H1 (cell line): ENCODE measurements at regions not wholly inside any gene's neighbourhood (a gene's known extent, or its start where the extent isn't known, plus 50 kb on each side); places are given as distances from the start of the nearest gene placed in this dataset.
A peak's percentile ranks its signal among the peaks of the same experiment; 100 is the strongest.

Experiments
- CTCF ChIA-PET: fragments of 300-600 bp; sonication (Branson Sonifier 250); formaldehyde crosslinking; loops from one replicate; lab custom pipeline; 2021; ENCODE audit not compliant: partially characterized antibody; lab: Charles Lee
- POLR2A ChIA-PET: fragments of 300-600 bp; sonication (Branson Sonifier 250); formaldehyde crosslinking; loops from one replicate; lab custom pipeline; 2021; ENCODE audit warnings: inconsistent platforms; ENCODE audit not compliant: partially characterized antibody; lab: Charles Lee
- DNase-seq, 2 experiments: peaks; one replicate each; pipeline versions ENCODE4 v3.0.0 to v3.0.0-alpha.2; 2010 to 2022; ENCODE audit warnings: low spot score in 2 of 2, low read depth in 1 of 2, mixed read lengths in 1 of 2
- FAIRE-seq: peaks from 2 replicates; lab custom pipeline; 2011; peaks lifted over from hg19 to GRCh38; lab: Jason Lieb, UNC
- H2AFZ ChIP-seq: 2 replicates; pipeline ENCODE4 v1.8.1; 2012; ENCODE audit warnings: low read length, inconsistent platforms
- H2AK5ac ChIP-seq: 2 replicates; pipeline ENCODE4 v1.6.1; 2013; ENCODE audit warnings: low read depth, low read length
- H2BK120ac ChIP-seq: replicated peaks from 2 replicates; pipeline ENCODE3; 2013; ENCODE audit warnings: low read depth, low read length, inconsistent platforms
- H2BK12ac ChIP-seq: 2 replicates; pipeline ENCODE4 v1.6.1; 2013; ENCODE audit warnings: low read depth, low read length
- H2BK15ac ChIP-seq: 2 replicates; pipeline ENCODE4 v1.6.1; 2013; ENCODE audit warnings: low read length
- H2BK20ac ChIP-seq: 2 replicates; pipeline ENCODE4 v1.6.1; 2013; ENCODE audit warnings: low read length
- H2BK5ac ChIP-seq: 2 replicates; pipeline ENCODE4 v1.6.1; 2013; ENCODE audit warnings: low read depth, low read length
- H3K14ac ChIP-seq: 2 replicates; pipeline ENCODE4 v1.6.1; 2013; ENCODE audit warnings: inconsistent platforms; ENCODE audit not compliant: insufficient read length
- H3K18ac ChIP-seq: 2 replicates; pipeline ENCODE4 v1.6.1; 2013; ENCODE audit warnings: low read length; ENCODE audit errors: extremely low read depth
- H3K23ac ChIP-seq: 2 replicates; pipeline ENCODE4 v1.6.1; 2013; ENCODE audit warnings: inconsistent platforms; ENCODE audit not compliant: insufficient read length
- H3K23me2 ChIP-seq: 2 replicates; pipeline ENCODE4 v1.6.1; 2013; ENCODE audit warnings: low read depth, low read length
- H3K27ac ChIP-seq: 2 replicates; pipeline ENCODE4 v1.6.1; 2011; ENCODE audit warnings: low read depth, low read length, inconsistent platforms
- H3K27me3 ChIP-seq, 4 experiments: replicated peaks in 1 of 4; 1 replicate in 1 of 4; 2 replicates in 3 of 4; pipeline versions ENCODE4 v1.6.1 to v1.8.1; 2011 to 2013; ENCODE audit warnings: low read length in 3 of 4, mild to moderate bottlenecking in 3 of 4, inconsistent platforms in 2 of 4, mixed read lengths in 2 of 4, moderate library complexity in 1 of 4; ENCODE audit not compliant: control insufficient read depth in 3 of 4, insufficient read depth in 3 of 4; ENCODE audit errors: extremely low read depth in 1 of 4
- H3K36me3 ChIP-seq, 4 experiments: 2 replicates each; pipeline versions ENCODE4 v1.6.1 to v1.8.1; 2011 to 2013; ENCODE audit warnings: mild to moderate bottlenecking in 4 of 4, low read length in 3 of 4, moderate library complexity in 2 of 4, control low read depth in 1 of 4, inconsistent platforms in 1 of 4; ENCODE audit not compliant: insufficient read depth in 4 of 4, control insufficient read depth in 2 of 4
- H3K4ac ChIP-seq: replicated peaks from 2 replicates; pipeline ENCODE3; 2013; ENCODE audit warnings: low read length, low read depth, mixed read lengths, inconsistent platforms; ENCODE audit not compliant: insufficient read length
- H3K4me1 ChIP-seq, 4 experiments: replicated peaks in 1 of 4; 1 replicate in 1 of 4; 2 replicates in 3 of 4; pipeline versions ENCODE4 v1.6.1 to v1.8.1; 2011 to 2013; ENCODE audit warnings: low read length in 3 of 4, inconsistent platforms in 2 of 4, mixed read lengths in 1 of 4; ENCODE audit not compliant: insufficient read depth in 4 of 4, control insufficient read depth in 3 of 4
- H3K4me2 ChIP-seq, 2 experiments: 2 replicates each; pipeline versions ENCODE4 v1.6.1 to v1.8.1; 2011 to 2013; ENCODE audit warnings: low read depth in 2 of 2, low read length in 2 of 2, control low read depth in 1 of 2, inconsistent platforms in 1 of 2, mild to moderate bottlenecking in 1 of 2; ENCODE audit not compliant: insufficient read depth in 1 of 2
- H3K4me3 ChIP-seq, 4 experiments: fragments of 200-600, 300-600 bp in 1 of 4; sonication (generic), shearing (Covaris generic), sonication (Bioruptor Twin) in 1 of 4; 2 replicates each; pipeline versions ENCODE4 v1.5.1 to v1.8.1; 2011 to 2016; ENCODE audit warnings: low read length in 4 of 4, low read depth in 3 of 4, control low read depth in 2 of 4, inconsistent platforms in 2 of 4, mild to moderate bottlenecking in 2 of 4, mixed read lengths in 1 of 4, moderate library complexity in 1 of 4; ENCODE audit not compliant: insufficient read depth in 2 of 4; ENCODE audit errors: extremely low read depth in 1 of 4
- H3K56ac ChIP-seq: replicated peaks from 2 replicates; pipeline ENCODE3; 2013; ENCODE audit warnings: low read depth, mild to moderate bottlenecking, mixed read lengths, low read length, inconsistent platforms; ENCODE audit not compliant: insufficient read length
- H3K79me1 ChIP-seq: 2 replicates; pipeline ENCODE4 v1.6.1; 2013; ENCODE audit warnings: low read depth, low read length, control low read depth
- H3K79me2 ChIP-seq, 2 experiments: 2 replicates each; pipeline versions ENCODE4 v1.6.1 to v1.8.1; 2012 to 2013; ENCODE audit warnings: low read length in 2 of 2, mild to moderate bottlenecking in 2 of 2, inconsistent platforms in 1 of 2; ENCODE audit not compliant: insufficient read depth in 2 of 2, control insufficient read depth in 1 of 2
- H3K9ac ChIP-seq, 4 experiments: replicated peaks in 1 of 4; 1 replicate in 1 of 4; 2 replicates in 3 of 4; pipeline versions ENCODE4 v1.6.1 to v1.8.1; 2011 to 2013; ENCODE audit warnings: low read depth in 3 of 4, low read length in 3 of 4, control low read depth in 2 of 4, mild to moderate bottlenecking in 2 of 4, moderate library complexity in 2 of 4, inconsistent platforms in 1 of 4; ENCODE audit errors: extremely low read depth in 1 of 4
- H3K9me3 ChIP-seq, 2 experiments: 2 replicates each; pipeline versions ENCODE4 v1.6.1 to v1.8.1; 2012 to 2013; ENCODE audit warnings: mild to moderate bottlenecking in 2 of 2, moderate library complexity in 2 of 2, control low read depth in 1 of 2, inconsistent platforms in 1 of 2, low read depth in 1 of 2, low read length in 1 of 2, mixed read lengths in 1 of 2; ENCODE audit not compliant: insufficient read depth in 2 of 2
- H4K20me1 ChIP-seq, 2 experiments: replicated peaks in 1 of 2; 2 replicates each; pipeline versions ENCODE3 to v1.8.1; 2011 to 2013; ENCODE audit warnings: inconsistent platforms in 2 of 2, low read length in 2 of 2, mild to moderate bottlenecking in 1 of 2; ENCODE audit not compliant: insufficient read depth in 2 of 2, control insufficient read depth in 1 of 2
- H4K5ac ChIP-seq: 2 replicates; pipeline ENCODE4 v1.6.1; 2013; ENCODE audit warnings: low read length, low read depth, mixed read lengths, inconsistent platforms; ENCODE audit not compliant: insufficient read length
- H4K8ac ChIP-seq: 2 replicates; pipeline ENCODE4 v1.8.0; 2013; ENCODE audit warnings: mild to moderate bottlenecking, moderate library complexity, low read length, inconsistent platforms; ENCODE audit not compliant: insufficient read depth; ENCODE audit errors: extremely low read depth
- H4K91ac ChIP-seq: replicated peaks from 2 replicates; pipeline ENCODE3; 2013; ENCODE audit warnings: low read length, mixed read lengths, inconsistent platforms; ENCODE audit not compliant: insufficient read length
- ATF3 ChIP-seq: IDR thresholded peaks from 2 replicates; pipeline ENCODE4 v1.6.1; 2011; ENCODE audit warnings: low read depth, mild to moderate bottlenecking, low read length; ENCODE audit not compliant: insufficient read depth
- BCL11A ChIP-seq, 2 experiments: IDR thresholded peaks; one replicate each; pipeline ENCODE4 v1.6.1; 2011; ENCODE audit warnings: low read depth in 2 of 2, low read length in 2 of 2, mild to moderate bottlenecking in 2 of 2
- MAFK ChIP-seq: IDR thresholded peaks from 2 replicates; pipeline ENCODE4 v1.6.1; 2012; ENCODE audit warnings: low read depth, mild to moderate bottlenecking, improper control_type of control experiment, low read length
- NRF1 ChIP-seq: IDR thresholded peaks from 2 replicates; pipeline ENCODE4 v1.6.1; 2011; ENCODE audit warnings: mild to moderate bottlenecking, low read depth, low read length, improper control_type of control experiment
- WGBS, 2 experiments: shearing (Covaris generic) in 1 of 2; methylation state at CpG; one replicate each; pipeline versions ENCODE4 v1.1.6 to v1.1.7; 2013 to 2015; ENCODE audit warnings: low lambda C conversion rate in 2 of 2, mixed read lengths in 2 of 2, inconsistent platforms in 1 of 2, low coverage in 1 of 2, missing lambda C conversion rate in 1 of 2; ENCODE audit not compliant: insufficient replicate concordance in 2 of 2, insufficient coverage in 1 of 2, insufficient read length in 1 of 2; ENCODE audit errors: extremely low coverage in 1 of 2, missing lambda C conversion rate in 1 of 2; 5-methylcytosine and 5-hydroxymethylcytosine counted together

- no peak overlapping the region for H3K4ac ChIP-seq
- no peak overlapping the region for H4K91ac ChIP-seq
- no peaks in the 10 kb centered on the region for H3K23me2 ChIP-seq
- DNase-seq, result no peak
- WGBS, 2 experiments, result 89% methylated on average over 3 of the region's 3 CpGs; no CpG with 5 or more reads in 1 of the 2 experiments
- H3K9me3 ChIP-seq, result no peaks in the 10 kb centered on the region
- H4K8ac ChIP-seq, result no peak overlapping the region
- no peak for FAIRE-seq
- H2AK5ac ChIP-seq, result no peak overlapping the region
- H3K23ac ChIP-seq, result no peak overlapping the region
- H3K36me3 ChIP-seq, result no peaks in the 10 kb centered on the region
- H2BK15ac ChIP-seq, result no peak overlapping the region
- no peaks in the 10 kb centered on the region for H3K79me2 ChIP-seq
- H3K18ac ChIP-seq, result no peak overlapping the region
- H4K5ac ChIP-seq, result no peak overlapping the region
- H3K4me3 ChIP-seq, result no peak overlapping the region
- H2BK12ac ChIP-seq, result no peak overlapping the region
- POLR2A ChIA-PET, result interaction anchor here (0.6 kb wide), 1 partner anchor 358 kb away, joined by 4 read pairs; no protein-coding TSS in a partner anchor
- H3K4me1 ChIP-seq, result no peaks in the 10 kb centered on the region
- H2BK120ac ChIP-seq, result no peak overlapping the region
- H3K79me1 ChIP-seq, result no peaks in the 10 kb centered on the region
- no peak overlapping the region for H3K9ac ChIP-seq
- H3K4me2 ChIP-seq, result no peak overlapping the region
- H3K27ac ChIP-seq, result no peak overlapping the region
- no peaks in the 10 kb centered on the region for H4K20me1 ChIP-seq
- H2AFZ ChIP-seq, result no peak overlapping the region
- no peak overlapping the region for H3K14ac ChIP-seq
- no peak overlapping the region for H3K56ac ChIP-seq
- H2BK20ac ChIP-seq, result no peak overlapping the region
- no peaks in the 10 kb centered on the region for H3K27me3 ChIP-seq
- H2BK5ac ChIP-seq, result no peak overlapping the region
- peak; percentile 45; the same call in 1 of the 2 replicates for TF ChIP-seq MAFK
- no peak for TF ChIP-seq NRF1
- TF ChIP-seq ATF3, result no peak
- no peak for TF ChIP-seq BCL11A (IDR thresholded peaks at IDR 0.05; ENCODE audit: low read depth in 2 of 2, low read length in 2 of 2)
- CTCF ChIA-PET, result no interaction called here
These were observed 855.6 kb downstream of the C6orf118 start for GRCh38 chr6:164453835-164454234.
